Cardiac muscle cell (in vitro differentiated cells and primary cell): ENCODE measurements at regions not wholly inside any gene's neighbourhood (a gene's known extent, or its start where the extent isn't known, plus 50 kb on each side); places are given as distances from the start of the nearest gene placed in this dataset.
"Not testable (repeated sequence)": the region's sequence is repeated elsewhere in the genome, so short reads cannot be mapped to it uniquely, and the experiment has no call there.

Experiments
- DNase-seq, 2 donors: peaks; one replicate each; pipeline versions ENCODE4 v3.0.0 to v3.0.0-alpha.2; 2010 to 2017; ENCODE audit warnings: low read depth in 1 of 2, low spot score in 1 of 2
- H3K27ac ChIP-seq: fragments of 200-600 bp; sonication (generic); 2 replicates; pipeline ENCODE4 v1.5.1; 2016
- H3K27me3 ChIP-seq: fragments of 200-600 bp; sonication (generic); 2 replicates; pipeline ENCODE4 v1.6.0; 2016; ENCODE audit warnings: control low read depth
- H3K36me3 ChIP-seq: fragments of 200-600 bp; sonication (generic); 2 replicates; pipeline ENCODE4 v1.5.1; 2016; ENCODE audit warnings: control low read depth
- H3K4me1 ChIP-seq: fragments of 200-600 bp; sonication (generic); 2 replicates; pipeline ENCODE4 v1.8.1; 2017; ENCODE audit warnings: low read depth, mild to moderate bottlenecking, mixed run types
- H3K4me3 ChIP-seq: fragments of 200-600 bp; sonication (generic); 2 replicates; pipeline ENCODE4 v1.5.1; 2016; ENCODE audit warnings: mild to moderate bottlenecking
- H3K9me3 ChIP-seq: fragments of 200-600 bp; sonication (generic); 2 replicates; pipeline ENCODE4 v1.5.1; 2017; ENCODE audit warnings: low read depth, mild to moderate bottlenecking, control low read depth
- TF ChIP-seq, protein P1 (sequence below): IDR thresholded peaks from 2 replicates; pipeline ENCODE4 v1.5.1; 2012; ENCODE audit warnings: low read depth, mild to moderate bottlenecking, low read length

DNA sequence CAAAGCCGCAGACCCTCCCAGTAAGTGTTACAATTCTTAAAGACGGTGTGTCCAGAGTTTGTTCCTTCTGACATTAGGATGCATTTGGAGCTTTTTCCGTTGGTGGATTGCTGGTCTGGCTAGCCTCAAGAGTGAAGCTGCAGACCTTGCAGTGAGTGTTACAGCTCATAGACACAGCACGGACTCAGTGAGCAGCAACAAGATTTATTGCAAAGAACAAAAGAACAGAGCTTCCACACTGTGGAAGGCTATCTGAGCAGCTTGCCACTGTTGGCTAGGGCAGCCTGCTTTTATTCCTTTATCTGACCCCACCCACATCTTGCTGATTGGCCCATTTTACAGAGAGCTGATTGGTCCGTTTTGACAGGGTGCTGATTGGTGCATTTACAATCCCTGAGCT is 242.8 kb upstream of the SGCG start:
- TF ChIP-seq, protein P1, sequence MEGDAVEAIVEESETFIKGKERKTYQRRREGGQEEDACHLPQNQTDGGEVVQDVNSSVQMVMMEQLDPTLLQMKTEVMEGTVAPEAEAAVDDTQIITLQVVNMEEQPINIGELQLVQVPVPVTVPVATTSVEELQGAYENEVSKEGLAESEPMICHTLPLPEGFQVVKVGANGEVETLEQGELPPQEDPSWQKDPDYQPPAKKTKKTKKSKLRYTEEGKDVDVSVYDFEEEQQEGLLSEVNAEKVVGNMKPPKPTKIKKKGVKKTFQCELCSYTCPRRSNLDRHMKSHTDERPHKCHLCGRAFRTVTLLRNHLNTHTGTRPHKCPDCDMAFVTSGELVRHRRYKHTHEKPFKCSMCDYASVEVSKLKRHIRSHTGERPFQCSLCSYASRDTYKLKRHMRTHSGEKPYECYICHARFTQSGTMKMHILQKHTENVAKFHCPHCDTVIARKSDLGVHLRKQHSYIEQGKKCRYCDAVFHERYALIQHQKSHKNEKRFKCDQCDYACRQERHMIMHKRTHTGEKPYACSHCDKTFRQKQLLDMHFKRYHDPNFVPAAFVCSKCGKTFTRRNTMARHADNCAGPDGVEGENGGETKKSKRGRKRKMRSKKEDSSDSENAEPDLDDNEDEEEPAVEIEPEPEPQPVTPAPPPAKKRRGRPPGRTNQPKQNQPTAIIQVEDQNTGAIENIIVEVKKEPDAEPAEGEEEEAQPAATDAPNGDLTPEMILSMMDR, result no peak
- H3K4me1 ChIP-seq, result no peaks in the 10 kb centered on the region

DNA sequence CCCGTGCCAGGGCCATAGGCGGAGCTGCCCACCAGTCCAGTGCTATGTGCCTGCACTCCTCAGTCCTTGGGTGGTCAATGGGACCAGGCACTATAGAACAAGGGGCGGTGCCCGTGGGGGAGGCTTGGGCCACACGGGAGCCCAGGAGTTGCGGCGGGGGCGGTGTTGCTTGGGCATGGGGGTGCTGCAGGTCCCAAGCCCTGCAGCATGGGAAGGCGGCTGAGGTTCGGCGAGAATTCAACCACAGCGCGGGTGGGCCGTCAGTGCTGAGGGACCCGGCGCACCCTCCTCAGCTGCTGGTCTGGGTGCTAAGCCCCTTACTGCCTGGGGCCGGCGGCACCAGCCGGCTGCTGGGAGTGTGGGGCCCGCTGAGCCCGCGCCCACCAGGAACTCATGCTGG is 242.2 kb upstream of the SGCG start:
- H3K36me3 ChIP-seq, result no peaks in the 10 kb centered on the region
- no peak for DNase-seq
- H3K4me1 ChIP-seq, result no peaks in the 10 kb centered on the region
- H3K4me3 ChIP-seq, result no peak overlapping the region
- H3K27me3 ChIP-seq, result no peaks in the 10 kb centered on the region
- no peak overlapping the region for H3K27ac ChIP-seq
- TF ChIP-seq, protein P1, result no peak
- no peaks in the 10 kb centered on the region for H3K9me3 ChIP-seq

More for the DNA sequence above, 242.8 kb upstream of the SGCG start:
- no peak overlapping the region for H3K27ac ChIP-seq
- no peaks in the 10 kb centered on the region for H3K36me3 ChIP-seq
- no peaks in the 10 kb centered on the region for H3K27me3 ChIP-seq
- DNase-seq, result no peak
- no peaks in the 10 kb centered on the region for H3K9me3 ChIP-seq
- H3K4me3 ChIP-seq, result no peak overlapping the region

DNA sequence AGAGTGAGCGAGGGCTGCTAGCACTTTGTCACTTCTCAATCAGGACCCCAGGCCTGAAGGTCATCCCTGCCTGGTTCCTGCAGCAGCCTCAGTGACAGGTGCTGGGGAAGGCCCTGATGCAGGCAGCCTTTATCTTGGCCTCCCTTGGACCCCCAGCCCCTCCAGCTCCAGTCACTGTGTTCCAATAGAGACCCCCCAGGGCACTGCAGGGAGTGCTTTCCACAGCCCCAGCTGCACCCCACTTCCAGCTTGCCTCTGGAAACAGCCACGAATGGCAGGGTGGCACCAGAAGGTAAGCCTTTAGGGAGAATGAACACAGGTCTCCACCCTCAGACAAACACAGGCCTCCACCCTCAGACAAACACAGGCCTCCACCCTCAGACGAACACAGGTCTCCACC is 241.6 kb upstream of the SGCG start:
- no peak overlapping the region for H3K27ac ChIP-seq
- H3K9me3 ChIP-seq, result no peaks in the 10 kb centered on the region
- TF ChIP-seq, protein P1, result no peak
- H3K36me3 ChIP-seq, result no peaks in the 10 kb centered on the region
- DNase-seq, result no peak
- no peaks in the 10 kb centered on the region for H3K27me3 ChIP-seq
- no peaks in the 10 kb centered on the region for H3K4me1 ChIP-seq
- no peak overlapping the region for H3K4me3 ChIP-seq

DNA sequence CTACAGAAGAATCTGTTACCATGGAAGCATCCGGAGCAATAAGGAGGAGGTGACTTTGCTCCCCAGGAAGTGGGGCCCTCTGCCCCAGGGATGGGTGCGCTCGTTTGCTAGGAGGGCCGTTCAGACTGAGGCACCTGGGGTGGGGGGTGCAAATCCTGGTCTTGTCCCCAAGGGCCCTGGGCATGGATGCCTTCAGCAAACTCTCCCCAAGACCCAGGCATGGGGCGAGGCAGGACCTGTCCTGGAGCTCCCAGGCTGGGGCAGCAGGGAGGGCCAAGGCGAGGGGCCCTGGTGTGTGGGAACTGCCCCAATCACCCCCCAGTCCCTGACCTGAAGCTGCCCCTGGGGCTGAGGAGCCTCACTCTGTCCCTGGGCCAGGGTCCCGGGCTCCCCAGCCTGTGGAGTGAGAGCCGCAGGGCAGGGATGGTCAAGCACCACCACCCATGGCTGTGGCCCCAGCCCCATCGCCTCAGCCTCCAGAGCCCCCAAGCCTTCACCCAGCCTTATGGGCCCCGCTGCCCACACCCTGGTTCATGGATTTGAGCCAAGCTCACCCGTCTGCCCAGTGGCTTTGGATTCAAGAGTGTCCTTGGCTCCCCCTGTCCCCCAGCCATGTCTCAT is 240.6 kb upstream of the SGCG start:
- Histone ChIP-seq H3K36me3 (no peaks in the 10 kb centered on the region), H3K4me3 (no peak overlapping the region), H3K9me3 (no peaks in the 10 kb centered on the region), H3K27me3 (no peaks in the 10 kb centered on the region), H3K4me1 (no peaks in the 10 kb centered on the region), H3K27ac (no peak overlapping the region)
- no peak for DNase-seq
- TF ChIP-seq, protein P1, result no peak

DNA sequence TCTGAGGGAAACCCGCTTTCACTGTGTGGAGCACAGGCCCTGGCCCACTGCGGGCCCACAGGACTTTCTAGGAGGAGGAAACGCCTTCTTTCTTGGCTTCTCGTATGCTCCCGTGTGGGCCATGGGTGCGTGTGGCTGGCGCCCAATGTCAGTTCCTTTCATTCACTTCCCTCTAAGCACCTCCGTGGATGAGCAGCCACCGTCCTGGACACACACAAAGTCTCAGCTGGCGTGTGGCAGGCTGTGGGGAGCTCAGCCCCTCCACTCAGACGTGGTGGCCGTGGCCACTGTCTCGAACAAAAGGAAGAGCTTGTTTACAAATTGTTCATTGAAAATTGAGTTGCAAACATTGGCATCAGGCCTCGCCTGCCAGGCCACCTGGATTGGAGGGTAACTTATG is 240.0 kb upstream of the SGCG start:
- no peak for DNase-seq
- TF ChIP-seq, protein P1, result no peak
- no peaks in the 10 kb centered on the region for H3K9me3 ChIP-seq
- H3K36me3 ChIP-seq, result no peaks in the 10 kb centered on the region
- no peaks in the 10 kb centered on the region for H3K27me3 ChIP-seq
- H3K4me1 ChIP-seq, result no peaks in the 10 kb centered on the region
- no peak overlapping the region for H3K27ac ChIP-seq
- H3K4me3 ChIP-seq, result no peak overlapping the region

DNA sequence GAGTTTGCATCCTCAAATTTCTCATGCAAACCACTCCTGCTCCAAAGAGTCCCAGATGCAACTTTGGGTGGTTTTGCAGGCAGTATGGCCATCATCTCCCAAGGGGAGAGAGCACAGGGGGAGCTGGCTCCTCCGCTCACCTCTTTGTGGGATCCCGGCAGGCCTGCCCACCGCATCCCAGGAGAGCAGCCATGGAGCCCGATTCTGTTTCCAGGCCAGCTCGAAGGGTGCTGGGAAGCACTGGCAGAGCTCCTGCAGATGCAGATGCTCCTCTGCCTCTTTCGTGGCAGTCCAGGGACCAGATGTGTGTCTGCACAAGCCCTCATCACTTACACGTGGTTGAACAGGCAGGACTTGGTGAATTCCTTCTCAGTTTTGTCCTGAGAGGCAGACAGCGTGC is 239.3 kb upstream of the SGCG start:
- H3K9me3 ChIP-seq, H3K27ac ChIP-seq, H3K36me3 ChIP-seq, H3K27me3 ChIP-seq, H3K4me1 ChIP-seq, DNase-seq, H3K4me3 ChIP-seq: not testable (repeated sequence)

DNA sequence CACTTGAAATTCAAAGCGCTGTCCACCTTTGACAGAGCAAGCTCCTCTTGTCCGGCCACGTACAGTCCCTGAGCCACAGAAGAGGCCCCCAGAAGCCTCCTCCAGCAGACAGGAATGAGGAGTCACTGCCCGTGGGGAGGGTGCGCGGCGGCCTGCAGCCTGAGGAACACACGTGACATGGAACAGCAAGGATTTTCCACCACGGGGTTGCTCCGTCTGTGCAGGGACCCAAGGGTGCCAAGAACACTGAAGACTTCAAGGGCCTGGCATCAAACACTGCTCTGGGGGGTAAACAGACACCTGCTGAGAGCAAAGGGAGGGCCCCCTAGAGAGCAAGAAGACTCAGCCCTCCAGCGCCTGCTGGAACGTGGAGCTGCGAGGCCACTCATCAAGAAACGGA is 237.9 kb upstream of the SGCG start:
- not testable (repeated sequence) for H3K4me3 ChIP-seq

More for the DNA sequence above, 237.9 kb upstream of the SGCG start:
- not testable (repeated sequence) for H3K27ac ChIP-seq, H3K36me3 ChIP-seq, DNase-seq, H3K9me3 ChIP-seq, H3K27me3 ChIP-seq, H3K4me1 ChIP-seq
